A204.1 (cell line): ENCODE measurements at regions not wholly inside any gene's neighbourhood (a gene's known extent, or its start where the extent isn't known, plus 50 kb on each side); places are given as distances from the start of the nearest gene placed in this dataset.
"Not testable (repeated sequence)": the region's sequence is repeated elsewhere in the genome, so short reads cannot be mapped to it uniquely, and the experiment has no call there.

Experiments
- FAIRE-seq: peaks from 2 replicates; lab custom pipeline; 2012; peaks lifted over from hg19 to GRCh38; lab: Jason Lieb, UNC

- no peak for FAIRE-seq
Measured at GRCh38 chr9:29176786-29177185, 1603.5 kb upstream of the C9orf72 start.

- no peak for FAIRE-seq
Measured at GRCh38 chr9:29183971-29184370, 1610.7 kb upstream of the C9orf72 start.

GRCh38 chr9:29188771-29189170, 1615.5 kb upstream of the C9orf72 start:
- not testable (repeated sequence) for FAIRE-seq

GRCh38 chr9:29189221-29189620, 1615.9 kb upstream of the C9orf72 start:
- FAIRE-seq: not testable (repeated sequence)

GRCh38 chr9:29198861-29199260, 1625.6 kb upstream of the C9orf72 start:
- no peak for FAIRE-seq

- FAIRE-seq: no peak
Measured at GRCh38 chr9:29199975-29200374, 1626.7 kb upstream of the C9orf72 start.

GRCh38 chr9:29200650-29201049, 1627.4 kb upstream of the C9orf72 start:
- FAIRE-seq: no peak

- no peak for FAIRE-seq
Measured at GRCh38 chr9:29203244-29203930, 1630.1 kb upstream of the C9orf72 start.

GRCh38 chr9:29208670-29209069, 1635.4 kb upstream of the C9orf72 start:
- FAIRE-seq: no peak

GRCh38 chr9:29209748-29210291, 1636.5 kb upstream of the C9orf72 start:
- FAIRE-seq: no peak

- FAIRE-seq: no peak
Measured at GRCh38 chr9:29211003-29211579, 1637.8 kb upstream of the C9orf72 start.

GRCh38 chr9:29211580-29212396, 1638.5 kb upstream of the C9orf72 start:
- FAIRE-seq: no peak

- no peak for FAIRE-seq
Measured at GRCh38 chr9:29212397-29213387, 1639.4 kb upstream of the C9orf72 start.

GRCh38 chr9:29213417-29214153, 1640.3 kb upstream of the C9orf72 start, which contains the start of gene LINGO2:
Gene LINGO2, minus strand, starts transcription at chr9:29213601.
- no peak for FAIRE-seq

GRCh38 chr9:29214154-29214689, 1640.9 kb upstream of the C9orf72 start:
- FAIRE-seq: no peak

GRCh38 chr9:29214690-29215253, 1641.5 kb upstream of the C9orf72 start:
- FAIRE-seq: no peak

- no peak for FAIRE-seq
Measured at GRCh38 chr9:29217966-29218365, 1644.7 kb upstream of the C9orf72 start.

GRCh38 chr9:29220596-29221251, 1647.4 kb upstream of the C9orf72 start:
- FAIRE-seq: no peak

- FAIRE-seq: no peak
Measured at GRCh38 chr9:29228558-29228957, 1655.3 kb upstream of the C9orf72 start.

GRCh38 chr9:29230931-29231330, 1657.7 kb upstream of the C9orf72 start:
- no peak for FAIRE-seq
